GM19239 (cell line): ENCODE measurements at regions not wholly inside any gene's neighbourhood (a gene's known extent, or its start where the extent isn't known, plus 50 kb on each side); places are given as distances from the start of the nearest gene placed in this dataset.

Experiments used
- DNase-seq: peaks from one replicate; pipeline ENCODE4 v3.0.0; 2011; ENCODE audit warnings: low spot score; ENCODE audit not compliant: insufficient read length
- FAIRE-seq: peaks from 2 replicates; lab custom pipeline; 2011; peaks lifted over from hg19 to GRCh38; lab: Jason Lieb, UNC

DNA sequence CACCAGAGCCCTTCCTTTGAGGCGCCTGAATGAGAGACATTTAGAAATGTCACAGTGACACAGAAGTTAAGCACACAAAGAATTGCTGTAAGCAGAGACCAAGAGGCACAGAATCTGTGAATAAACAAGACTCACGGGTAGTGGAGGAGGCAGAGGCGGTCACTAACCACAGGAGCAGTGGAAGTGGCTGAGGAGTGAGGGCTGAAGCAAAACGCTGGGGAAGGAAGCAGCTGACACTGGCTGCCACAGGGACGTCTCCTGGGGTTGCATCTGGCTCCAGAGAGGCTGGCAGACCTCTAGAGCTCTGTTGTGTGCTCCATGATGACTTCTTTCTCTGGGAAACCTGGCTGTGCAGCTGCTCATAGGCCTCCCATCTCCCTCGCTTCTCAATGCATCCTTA is 65.0 kb upstream of the SLC2A12 start:
- DNase-seq (no peak), FAIRE-seq (no peak)

DNA sequence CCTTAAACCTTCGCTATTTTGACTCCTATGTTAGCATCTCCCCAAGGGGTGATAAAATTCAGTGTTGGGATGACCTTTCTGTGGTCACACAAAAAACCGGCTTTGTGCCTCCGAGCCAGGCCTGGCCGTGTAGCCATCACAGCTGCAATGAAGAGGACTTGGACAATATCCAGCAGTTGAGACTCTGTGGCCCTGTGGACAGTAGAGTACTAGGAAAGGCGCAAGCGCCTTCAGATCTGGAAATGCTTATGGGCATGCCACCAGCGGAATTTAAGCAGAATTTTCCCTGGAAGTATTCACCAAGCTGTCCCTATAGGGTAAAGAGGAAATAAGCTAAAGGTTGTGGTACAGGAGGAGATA is 63.3 kb upstream of the SLC2A12 start:
- DNase-seq (no peak), FAIRE-seq (no peak)

DNA sequence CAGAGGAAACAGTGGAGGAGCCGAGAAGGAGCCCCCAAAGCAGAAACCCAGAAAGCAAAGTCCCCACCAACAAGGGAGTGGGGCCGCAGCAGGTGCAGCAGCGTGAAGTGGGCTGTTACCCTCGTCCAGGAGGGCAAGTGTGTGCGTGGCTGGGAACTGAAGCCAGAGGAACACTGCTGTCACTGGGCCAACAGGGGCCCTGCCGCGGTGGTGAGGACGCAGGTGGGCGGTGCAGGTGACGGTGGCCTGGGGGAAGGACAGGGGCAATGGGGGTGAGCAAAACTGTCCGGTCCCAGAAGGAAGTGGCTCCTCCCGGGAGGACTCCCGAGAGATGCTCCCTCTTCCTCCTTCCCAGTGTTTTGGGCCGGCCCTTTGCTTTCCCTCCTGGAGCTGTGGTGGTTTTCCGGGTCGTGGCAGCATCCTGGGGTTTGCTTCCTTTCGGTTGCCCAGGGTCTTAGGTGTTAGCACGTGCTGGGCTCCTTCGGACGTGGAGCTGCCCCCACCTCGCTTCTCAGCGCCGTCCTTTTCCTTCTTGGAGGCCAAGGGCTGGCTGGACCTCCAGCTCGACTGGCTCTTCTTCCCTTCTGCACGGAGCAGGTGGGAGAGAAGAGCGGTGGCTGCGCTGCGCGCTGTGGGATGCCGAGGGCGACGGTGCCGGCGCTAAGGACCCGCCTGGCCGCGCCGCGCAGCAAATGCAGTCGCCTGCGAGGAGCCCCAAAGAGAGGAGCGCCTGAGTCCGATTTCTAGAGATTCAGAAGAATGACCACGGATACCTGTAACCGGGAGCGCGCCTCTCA is 62.7 kb upstream of the SLC2A12 start:
- DNase-seq = no peak
- FAIRE-seq = no peak

DNA sequence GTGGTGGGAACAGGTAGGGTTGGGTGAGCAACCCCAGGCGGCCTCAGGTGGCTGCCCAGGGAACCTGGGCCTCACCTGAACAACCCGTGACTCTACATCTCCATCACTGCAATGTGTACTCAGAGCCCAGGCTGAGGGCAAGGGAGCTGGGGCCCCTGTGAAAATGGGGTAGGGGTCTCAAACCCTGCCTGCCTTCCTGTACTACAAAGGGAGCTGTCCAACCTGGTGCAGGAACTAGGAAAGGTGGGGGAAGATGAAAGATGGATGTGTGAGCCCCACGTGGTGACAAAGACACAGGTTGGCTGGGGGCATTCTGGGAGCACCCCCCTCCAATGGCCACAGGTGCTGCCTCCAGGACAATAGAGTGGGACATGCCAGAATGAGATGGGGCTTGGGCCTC is 62.1 kb upstream of the SLC2A12 start:
- FAIRE-seq = no peak

DNA sequence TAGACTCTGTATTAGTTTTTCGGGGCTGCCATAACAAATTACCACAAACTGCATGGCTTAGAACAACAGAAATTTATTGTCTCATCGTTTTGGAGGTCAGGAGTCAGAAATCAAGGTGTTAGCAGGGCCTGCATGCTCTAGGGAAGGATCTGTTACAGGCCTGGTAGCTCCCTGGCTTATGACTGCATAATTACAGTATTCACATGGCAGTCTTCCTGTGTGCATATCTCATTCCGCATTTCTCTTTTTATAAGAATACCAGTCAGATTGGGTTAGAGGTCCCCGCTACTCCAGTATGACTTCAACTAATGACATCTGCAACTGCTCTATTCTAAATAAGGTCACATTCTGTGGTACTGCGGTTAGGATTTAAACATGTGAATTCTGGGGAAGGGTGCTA is 59.3 kb upstream of the SLC2A12 start:
- DNase-seq (no peak), FAIRE-seq (no peak)

More for the DNA sequence above, 62.1 kb upstream of the SLC2A12 start:
- DNase-seq = no peak

DNA sequence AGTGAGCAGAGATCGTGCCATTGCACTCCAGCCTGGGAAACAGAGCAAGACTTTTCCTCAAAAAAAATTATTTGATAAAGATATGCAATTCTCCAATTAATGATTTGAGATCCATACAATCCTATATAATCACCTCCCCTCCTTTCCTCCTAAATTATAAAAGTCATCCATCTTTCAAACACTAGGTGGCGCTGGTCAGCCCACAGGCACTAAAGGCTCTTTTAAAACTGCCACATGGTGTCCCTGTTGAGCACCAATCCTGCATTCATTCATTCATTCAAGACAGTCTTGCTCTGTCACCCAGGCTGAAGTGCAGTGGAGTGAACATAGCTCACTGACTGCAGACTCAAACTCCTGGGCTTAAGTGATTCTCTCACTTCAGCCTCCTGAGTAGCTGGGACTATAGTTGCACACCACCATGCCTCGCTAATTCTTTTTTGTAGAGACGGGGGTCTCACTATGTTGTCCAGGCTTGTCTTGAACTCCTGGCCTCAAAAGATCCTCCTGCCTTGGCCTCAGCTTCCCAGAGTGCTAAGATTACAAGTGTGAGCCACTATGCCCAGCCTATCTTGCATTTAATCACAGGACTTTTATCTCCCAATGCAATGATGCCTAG is 58.7 kb upstream of the SLC2A12 start:
- DNase-seq (peak; percentile 56), FAIRE-seq (no peak)

DNA sequence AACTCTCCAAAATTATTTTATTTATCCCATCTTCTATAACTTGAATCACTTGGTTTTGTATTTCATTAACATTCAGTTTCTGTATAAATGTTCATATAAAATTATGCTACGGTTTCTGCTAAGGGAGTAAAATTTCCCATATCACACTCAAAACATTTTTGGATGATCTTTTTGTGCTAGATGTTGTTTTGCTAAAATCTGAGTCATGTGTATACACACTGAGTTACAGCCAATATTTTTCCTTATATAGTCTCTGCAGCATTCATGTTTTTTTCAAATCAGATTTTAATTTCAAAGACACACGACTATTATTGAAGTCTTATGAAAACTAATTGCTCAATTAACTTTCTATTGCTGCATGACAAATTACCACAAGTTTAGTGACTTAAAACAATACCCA is 54.3 kb upstream of the SLC2A12 start:
- FAIRE-seq = no peak

DNA sequence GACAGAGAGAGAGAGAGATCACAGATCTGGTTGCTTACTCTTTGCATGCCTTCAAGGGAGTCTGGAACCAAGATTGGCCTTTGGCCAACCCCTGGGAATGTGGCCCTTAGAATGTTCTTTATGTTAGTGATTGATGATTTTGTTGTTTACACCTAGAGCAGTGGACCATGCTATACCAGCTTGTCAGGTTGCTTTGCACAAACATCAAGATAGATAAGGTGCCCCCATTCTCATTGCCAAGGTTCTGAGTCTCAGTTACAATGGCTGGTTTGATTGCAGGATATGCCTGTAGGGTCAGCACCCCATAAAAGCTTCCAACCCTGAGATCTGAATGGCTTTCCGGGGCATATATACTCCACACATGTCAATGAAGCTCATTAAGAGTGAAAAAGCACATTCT is 53.5 kb upstream of the SLC2A12 start:
- DNase-seq (no peak), FAIRE-seq (no peak)

More for the DNA sequence above, 54.3 kb upstream of the SLC2A12 start:
- DNase-seq = no peak

DNA sequence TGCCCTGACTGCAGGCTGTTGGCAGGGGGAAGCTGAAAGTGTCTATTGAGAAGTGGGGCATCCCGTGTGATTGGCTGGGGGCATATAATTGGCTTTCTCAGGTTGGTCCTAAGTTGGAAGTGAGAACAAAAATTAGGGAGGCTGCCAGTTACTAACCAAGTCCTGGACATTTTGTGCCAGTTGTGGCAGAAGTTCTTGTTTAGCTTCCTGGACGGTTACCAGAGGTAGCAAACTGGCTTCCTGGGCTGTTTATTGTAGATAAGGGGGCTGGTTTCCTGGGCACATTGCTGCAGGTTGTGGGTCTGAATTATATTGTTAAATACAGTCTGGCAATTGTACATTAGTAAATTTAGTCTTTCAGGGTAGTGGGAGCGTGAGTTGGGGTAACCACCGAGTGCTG is 50.6 kb upstream of the SLC2A12 start:
- FAIRE-seq = no peak

More for the DNA sequence above, 50.6 kb upstream of the SLC2A12 start:
- DNase-seq = no peak
